ENCODE measurements at regions not wholly inside any gene's neighbourhood (a gene's known extent, or its start where the extent isn't known, plus 50 kb on each side); places are given as distances from the start of the nearest gene placed in this dataset.

DNA sequence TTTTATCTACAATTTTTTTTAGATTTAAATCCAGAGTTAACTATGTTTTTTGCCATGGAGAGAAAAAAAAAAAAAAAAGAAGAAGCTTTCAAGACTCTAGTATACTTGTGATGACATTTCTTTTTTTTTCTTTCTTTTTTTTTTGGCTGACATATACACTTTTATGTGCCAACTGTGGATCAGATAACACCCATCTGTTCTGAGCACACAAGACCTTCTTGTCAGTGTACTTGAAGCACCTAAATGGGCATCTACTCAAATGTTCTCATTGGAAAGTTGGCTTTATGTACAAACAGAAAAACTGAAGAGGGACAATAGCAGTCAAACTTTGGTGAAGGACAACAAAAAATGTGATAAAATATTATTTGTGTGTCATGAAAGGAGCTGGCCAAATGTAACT, 904.5 kb downstream of the GRIK2 start:
- Histone ChIP-seq H3K4me3 (IDR thresholded peaks at IDR 0.05; ENCODE audit: insufficient read depth, low read depth, low read length) (no peak overlapping the region), H3K9ac (no peak overlapping the region), H3K79me2 (ENCODE audit: insufficient read depth, low read depth) (no peaks in the 10 kb centered on the region)

More for the DNA sequence above, 904.5 kb downstream of the GRIK2 start:
- H4K20me1 ChIP-seq (ENCODE audit: insufficient read depth): no peaks in the 10 kb centered on the region
- H2AFZ ChIP-seq (ENCODE audit: low read depth): no peak overlapping the region
- no peak overlapping the region for H3K27ac ChIP-seq
- H3K4me1 ChIP-seq (ENCODE audit: low read depth, poor library complexity, severe bottlenecking): no peaks in the 10 kb centered on the region
- no peaks in the 10 kb centered on the region for H3K36me3 ChIP-seq (ENCODE audit: insufficient read depth)
- no peaks in the 10 kb centered on the region for H3K27me3 ChIP-seq (ENCODE audit: insufficient read depth, low read depth)
- no peak overlapping the region for H3K4me2 ChIP-seq
- TF ChIP-seq CTCF (conservative IDR thresholded peaks at IDR 0.05; ENCODE audit: low read depth, low read length): no peak
